Small intestine (tissue), 7 donors: ENCODE measurements at regions not wholly inside any gene's neighbourhood (a gene's known extent, or its start where the extent isn't known, plus 50 kb on each side); places are given as distances from the start of the nearest gene placed in this dataset.

Experiments
- DNase-seq, 2 donors: peaks; one replicate each; pipeline versions ENCODE4 v3.0.0 to v3.0.0-alpha.2; 2013
- FAIRE-seq: peaks from 2 replicates; lab custom pipeline; 2012; peaks lifted over from hg19 to GRCh38; lab: Jason Lieb, UNC
- H3K27ac ChIP-seq, 3 donors: one replicate each; pipeline ENCODE4 v1.5.1; 2013; ENCODE audit warnings: low read length in 2 of 3, mild to moderate bottlenecking in 2 of 3, control low read depth in 1 of 3, inconsistent platforms in 1 of 3, low read depth in 1 of 3, moderate library complexity in 1 of 3
- H3K27me3 ChIP-seq, 3 donors: one replicate each; pipeline ENCODE4 v1.6.1; 2013; ENCODE audit warnings: low read length in 3 of 3, inconsistent platforms in 1 of 3; ENCODE audit not compliant: control insufficient read depth in 3 of 3, insufficient read depth in 3 of 3
- H3K36me3 ChIP-seq, 3 donors: one replicate each; pipeline ENCODE4 v1.6.1; 2013; ENCODE audit warnings: low read length in 3 of 3, inconsistent platforms in 1 of 3, low read depth in 1 of 3, mild to moderate bottlenecking in 1 of 3, moderate library complexity in 1 of 3; ENCODE audit not compliant: control insufficient read depth in 3 of 3, insufficient read depth in 2 of 3
- H3K4me1 ChIP-seq, 3 donors: one replicate each; pipeline ENCODE4 v1.6.1; 2013; ENCODE audit warnings: low read length in 2 of 3, inconsistent platforms in 1 of 3, low read depth in 1 of 3, mild to moderate bottlenecking in 1 of 3, moderate library complexity in 1 of 3; ENCODE audit not compliant: control insufficient read depth in 3 of 3, insufficient read depth in 2 of 3
- H3K4me3 ChIP-seq, 3 donors: one replicate each; pipeline ENCODE4 v1.5.1; 2013; ENCODE audit warnings: low read length in 3 of 3, control low read depth in 1 of 3, inconsistent platforms in 1 of 3, low read depth in 1 of 3, mild to moderate bottlenecking in 1 of 3, moderate library complexity in 1 of 3
- H3K9me3 ChIP-seq, 2 donors: one replicate each; pipeline ENCODE4 v1.6.1; 2013; ENCODE audit warnings: low read depth in 1 of 2, low read length in 1 of 2; ENCODE audit not compliant: control insufficient read depth in 2 of 2, insufficient read depth in 1 of 2
- WGBS, 3 donors: extraction: QIAGEN DNeasy Blood & Tissue Kit; methylation state at CpG; one replicate each; pipeline ENCODE4 v1.1.7; 2013; 5-methylcytosine and 5-hydroxymethylcytosine counted together
- donor health status: healthy with polysubstance abuse.
- donor health status: control.
- donor health status: control.
- donor health status: Bipolar disorder and iron deficiency.
- donor health status: healthy.

DNA sequence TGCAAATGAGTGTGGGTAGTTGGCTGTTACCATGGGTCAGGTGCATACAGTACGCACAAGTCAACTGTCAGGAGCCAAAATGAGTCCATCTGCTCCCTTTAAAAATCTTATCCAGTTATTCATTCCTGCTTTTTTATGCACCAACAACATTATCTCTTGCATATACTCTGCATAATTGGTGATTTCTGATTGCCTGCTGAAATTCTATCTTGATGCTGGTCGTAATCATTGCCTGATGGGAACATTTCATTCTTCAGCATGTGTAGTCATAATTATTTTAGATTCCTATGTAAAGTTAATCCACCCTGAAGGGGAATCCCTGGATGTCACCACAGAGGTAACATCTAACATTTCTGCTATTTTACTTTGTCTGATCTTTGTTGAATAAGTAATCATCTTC is 102.2 kb upstream of the RND3 start:
- 74 to 90% (median 77%) methylated on average over 2 of the region's 2 CpGs for WGBS, 3 donors
- Histone ChIP-seq H3K27ac (no peak overlapping the region), H3K27me3 (no peaks in the 10 kb centered on the region), H3K36me3 (no peaks in the 10 kb centered on the region), H3K9me3 (no peaks in the 10 kb centered on the region), H3K4me3 (no peak overlapping the region), H3K4me1 (no peaks in the 10 kb centered on the region)
- DNase-seq, result no peak
- FAIRE-seq, result no peak

- Histone ChIP-seq H3K27ac (peak overlapping the region in 1 of 3 donors; percentile 1), H3K9me3 (no peaks in the 10 kb centered on the region), H3K27me3 (no peaks in the 10 kb centered on the region), H3K36me3 (no peaks in the 10 kb centered on the region), H3K4me1 (no peaks in the 10 kb centered on the region), H3K4me3 (no peak overlapping the region)
- DNase-seq, result no peak
- WGBS, 3 donors, result 75 to 91% (median 84%) methylated on average over 2 of the region's 2 CpGs
- no peak for FAIRE-seq
Measured at GRCh38 chr2:150588506-150588870, 101.0 kb upstream of the RND3 start.

DNA sequence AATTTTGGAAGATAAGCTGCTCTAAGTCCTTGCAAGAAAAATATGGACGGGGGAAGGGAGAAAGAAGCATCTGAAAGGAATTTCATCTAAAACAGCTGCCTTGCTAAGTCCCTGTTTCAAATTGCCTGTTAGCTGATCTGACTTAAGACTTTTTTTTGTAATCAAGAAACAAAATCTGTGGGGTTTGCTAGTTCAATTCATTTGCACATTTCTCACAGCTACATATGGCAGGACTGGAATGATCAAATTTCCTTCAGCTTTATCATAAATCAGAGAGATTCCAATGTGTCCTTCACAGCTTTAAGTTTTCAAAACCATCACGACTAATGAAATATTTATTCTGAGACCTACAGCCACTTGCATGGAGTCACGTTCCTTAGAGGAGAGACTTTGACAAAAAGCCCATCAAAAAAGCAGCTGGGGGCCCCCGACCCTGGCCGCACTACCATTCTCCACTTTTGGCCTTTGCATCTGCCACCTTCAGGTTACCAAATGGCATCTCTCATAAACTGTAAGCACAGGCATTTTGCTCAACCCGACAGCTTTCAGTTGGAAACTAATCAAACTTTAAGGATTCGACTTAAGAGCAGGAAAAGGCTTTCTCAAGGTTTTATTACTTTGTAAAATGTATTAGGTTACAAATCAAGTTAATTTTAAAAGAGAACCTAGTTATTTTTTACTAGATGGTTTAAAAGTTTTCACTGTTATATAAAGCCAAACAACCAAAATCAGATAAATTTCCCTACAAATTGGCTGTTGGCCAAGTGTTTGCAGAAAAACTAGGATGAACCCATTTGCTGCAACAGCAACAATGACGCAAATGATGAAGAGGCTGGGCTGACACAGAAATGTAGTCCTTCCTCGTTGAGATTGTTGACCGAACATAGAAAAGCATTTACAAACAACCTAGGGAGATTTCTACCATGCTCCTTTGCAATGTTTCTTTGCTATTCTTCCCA is 100.4 kb upstream of the RND3 start:
- H3K27ac ChIP-seq, result peak overlapping the region in 1 of 3 donors; percentile 1
- no peaks in the 10 kb centered on the region for H3K9me3 ChIP-seq
- DNase-seq (no peak), FAIRE-seq (no peak)
- no peaks in the 10 kb centered on the region for H3K4me1 ChIP-seq
- H3K36me3 ChIP-seq, result no peaks in the 10 kb centered on the region
- no peaks in the 10 kb centered on the region for H3K27me3 ChIP-seq
- WGBS, 3 donors, result 51 to 70% (median 69%) methylated on average over 10 of the region's 10 CpGs
- H3K4me3 ChIP-seq, result no peak overlapping the region

- 60 to 81% (median 75%) methylated on average over 3 of the region's 3 CpGs for WGBS, 3 donors
- FAIRE-seq, result no peak
- no peak overlapping the region for H3K27ac ChIP-seq
Measured at GRCh38 chr2:150586858-150587257, 99.4 kb upstream of the RND3 start.

GRCh38 chr2:150585221-150585971 is 97.9 kb upstream of the RND3 start:
- 80 to 87% (median 87%) methylated on average over 4 of the region's 4 CpGs for WGBS, 3 donors
- H3K4me1 ChIP-seq, result no peaks in the 10 kb centered on the region
- no peak overlapping the region for H3K4me3 ChIP-seq
- no peak for FAIRE-seq
- H3K36me3 ChIP-seq, result no peaks in the 10 kb centered on the region
- DNase-seq, result no peak
- no peak overlapping the region for H3K27ac ChIP-seq
- H3K27me3 ChIP-seq, result no peaks in the 10 kb centered on the region
- H3K9me3 ChIP-seq, result no peaks in the 10 kb centered on the region

More at GRCh38 chr2:150586858-150587257, 99.4 kb upstream of the RND3 start:
- Histone ChIP-seq H3K4me3 (no peak overlapping the region), H3K9me3 (no peaks in the 10 kb centered on the region), H3K4me1 (no peaks in the 10 kb centered on the region), H3K27me3 (no peaks in the 10 kb centered on the region), H3K36me3 (no peaks in the 10 kb centered on the region)
- no peak for DNase-seq

- DNase-seq (no peak), FAIRE-seq (no peak)
- H3K27me3 ChIP-seq, result no peaks in the 10 kb centered on the region
- H3K4me1 ChIP-seq, result no peaks in the 10 kb centered on the region
- H3K27ac ChIP-seq, result no peak overlapping the region
- no peak overlapping the region for H3K4me3 ChIP-seq
- H3K36me3 ChIP-seq, result no peaks in the 10 kb centered on the region
- H3K9me3 ChIP-seq, result no peaks in the 10 kb centered on the region
- 90 to 92% (median 90%) methylated on average over 4 of the region's 4 CpGs for WGBS, 3 donors
Measured at GRCh38 chr2:150584081-150584480, 96.6 kb upstream of the RND3 start.

- H3K9me3 ChIP-seq, result peaks cover 0 to 10% of the 10 kb centered on the region in 2 donors
- H3K4me1 ChIP-seq, result no peaks in the 10 kb centered on the region
- no peak overlapping the region for H3K4me3 ChIP-seq
- no peak for DNase-seq
- no peaks in the 10 kb centered on the region for H3K27me3 ChIP-seq
- WGBS, 3 donors, result 66 to 78% (median 67%) methylated on average over 5 of the region's 5 CpGs
- no peaks in the 10 kb centered on the region for H3K36me3 ChIP-seq
- FAIRE-seq, result no peak
- H3K27ac ChIP-seq, result no peak overlapping the region
Measured at GRCh38 chr2:150581717-150582472, 94.4 kb upstream of the RND3 start.

DNA sequence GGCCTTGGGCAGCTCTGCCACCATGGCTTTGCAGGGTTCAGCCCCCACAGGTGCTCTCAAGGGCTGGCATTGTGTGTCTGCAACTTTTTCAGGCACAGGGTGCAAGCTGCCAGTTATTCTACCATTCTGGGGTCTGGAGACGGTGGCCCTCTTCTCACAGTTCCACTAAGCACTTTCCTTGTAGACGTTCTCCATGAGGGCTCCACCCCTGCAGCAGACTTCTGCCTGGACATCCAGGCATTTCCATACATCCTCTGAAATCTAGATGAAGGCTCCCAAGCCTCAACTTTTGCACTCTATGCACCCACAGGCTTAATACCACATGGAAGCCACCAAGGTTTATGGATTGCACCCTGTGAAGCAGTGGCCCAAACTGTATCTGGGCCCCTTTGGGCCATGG is 91.0 kb upstream of the RND3 start:
- no peak overlapping the region for H3K27ac ChIP-seq
- no peak overlapping the region for H3K4me3 ChIP-seq
- WGBS, 3 donors, result 85 to 94% (median 92%) methylated on average over 2 of the region's 2 CpGs
- FAIRE-seq (no peak), DNase-seq (no peak)
- H3K9me3 ChIP-seq, result peaks cover 0 to 10% of the 10 kb centered on the region in 2 donors
- H3K4me1 ChIP-seq, result no peaks in the 10 kb centered on the region
- H3K27me3 ChIP-seq, result no peaks in the 10 kb centered on the region
- H3K36me3 ChIP-seq, result no peaks in the 10 kb centered on the region
